Epithelial cell of proximal tubule (primary cell): ENCODE measurements at regions not wholly inside any gene's neighbourhood (a gene's known extent, or its start where the extent isn't known, plus 50 kb on each side); places are given as distances from the start of the nearest gene placed in this dataset.
"Not testable (repeated sequence)": the region's sequence is repeated elsewhere in the genome, so short reads cannot be mapped to it uniquely, and the experiment has no call there.

ENCODE experiments used
- DNase-seq: peaks from one replicate; pipeline ENCODE4 v3.0.0-alpha.2; 2011; ENCODE audit warnings: low read depth
- H3K4me3 ChIP-seq: 2 replicates; pipeline ENCODE4 v1.5.1; 2011; ENCODE audit warnings: low read depth, mild to moderate bottlenecking, low read length
- TF ChIP-seq, protein P1 (sequence below): conservative IDR thresholded peaks from 2 replicates; pipeline ENCODE4 v1.5.1; 2012; ENCODE audit warnings: low read depth, mild to moderate bottlenecking, low read length

DNA sequence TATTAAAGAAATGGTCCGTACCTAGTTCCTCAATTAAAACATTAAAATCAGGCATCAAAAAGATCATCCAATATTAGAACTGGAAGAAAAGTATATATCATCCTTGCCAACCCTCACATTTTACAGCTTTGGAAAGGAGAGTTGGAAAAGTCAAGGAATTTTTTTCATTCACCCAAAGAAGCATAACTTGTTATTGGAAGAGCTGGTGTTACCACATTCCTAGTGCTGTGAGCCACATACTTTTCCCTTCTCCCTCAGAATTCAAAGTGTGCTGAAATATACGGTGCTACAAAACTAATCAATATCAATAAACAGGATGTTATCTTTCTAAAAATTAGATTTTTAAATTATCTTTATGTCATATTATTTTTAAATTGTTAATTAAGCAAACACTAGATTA lies 202.1 kb upstream of the FAT3 start:
- no peak overlapping the region for H3K4me3 ChIP-seq

GRCh38 chr11:92018332-92018731 lies 206.3 kb upstream of the FAT3 start:
- H3K4me3 ChIP-seq: no peak overlapping the region
- TF ChIP-seq, protein P1, sequence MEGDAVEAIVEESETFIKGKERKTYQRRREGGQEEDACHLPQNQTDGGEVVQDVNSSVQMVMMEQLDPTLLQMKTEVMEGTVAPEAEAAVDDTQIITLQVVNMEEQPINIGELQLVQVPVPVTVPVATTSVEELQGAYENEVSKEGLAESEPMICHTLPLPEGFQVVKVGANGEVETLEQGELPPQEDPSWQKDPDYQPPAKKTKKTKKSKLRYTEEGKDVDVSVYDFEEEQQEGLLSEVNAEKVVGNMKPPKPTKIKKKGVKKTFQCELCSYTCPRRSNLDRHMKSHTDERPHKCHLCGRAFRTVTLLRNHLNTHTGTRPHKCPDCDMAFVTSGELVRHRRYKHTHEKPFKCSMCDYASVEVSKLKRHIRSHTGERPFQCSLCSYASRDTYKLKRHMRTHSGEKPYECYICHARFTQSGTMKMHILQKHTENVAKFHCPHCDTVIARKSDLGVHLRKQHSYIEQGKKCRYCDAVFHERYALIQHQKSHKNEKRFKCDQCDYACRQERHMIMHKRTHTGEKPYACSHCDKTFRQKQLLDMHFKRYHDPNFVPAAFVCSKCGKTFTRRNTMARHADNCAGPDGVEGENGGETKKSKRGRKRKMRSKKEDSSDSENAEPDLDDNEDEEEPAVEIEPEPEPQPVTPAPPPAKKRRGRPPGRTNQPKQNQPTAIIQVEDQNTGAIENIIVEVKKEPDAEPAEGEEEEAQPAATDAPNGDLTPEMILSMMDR: no peak
- DNase-seq: no peak

More for the DNA sequence above, 202.1 kb upstream of the FAT3 start:
- DNase-seq: no peak
- TF ChIP-seq, protein P1: no peak

DNA sequence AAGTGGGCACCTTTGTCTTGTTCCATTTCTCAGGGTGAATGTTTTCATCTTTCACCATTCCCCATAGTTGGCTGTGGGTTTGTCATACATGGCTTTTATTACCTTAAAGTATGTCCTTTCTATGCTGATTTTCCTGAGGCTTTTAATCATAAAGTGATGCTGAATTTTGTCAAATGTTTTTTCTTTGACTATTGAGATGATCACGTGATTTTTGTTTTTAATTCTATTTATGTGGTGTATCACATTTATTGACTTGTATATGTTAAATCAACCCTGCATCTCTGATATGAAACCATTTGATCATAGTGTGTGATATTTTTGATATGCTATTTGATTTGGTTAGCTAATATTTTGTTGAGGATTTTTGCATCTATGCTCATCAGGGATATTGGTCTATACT lies 216.4 kb upstream of the FAT3 start:
- no peak for DNase-seq
- TF ChIP-seq, protein P1: no peak
- no peak overlapping the region for H3K4me3 ChIP-seq

DNA sequence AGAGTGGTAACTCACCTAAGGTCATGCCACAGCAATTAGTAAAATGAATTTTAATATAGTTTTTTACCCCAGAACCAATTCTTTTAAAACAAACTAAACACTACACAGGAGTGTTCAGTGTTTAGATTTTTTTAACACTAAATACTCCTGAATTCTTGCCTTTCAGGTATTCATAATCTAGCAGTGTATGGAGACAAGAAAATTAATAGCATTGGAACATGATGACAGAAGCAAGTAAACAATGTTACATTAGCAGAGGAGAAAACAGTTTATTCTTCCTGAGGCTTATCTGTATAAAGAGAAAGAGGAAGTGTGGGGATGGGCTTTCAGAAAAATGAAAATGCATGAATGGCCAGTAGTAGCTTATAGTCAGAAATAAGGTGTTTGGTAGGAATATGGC lies 222.1 kb upstream of the FAT3 start:
- TF ChIP-seq, protein P1: no peak
- no peak for DNase-seq
- no peak overlapping the region for H3K4me3 ChIP-seq

DNA sequence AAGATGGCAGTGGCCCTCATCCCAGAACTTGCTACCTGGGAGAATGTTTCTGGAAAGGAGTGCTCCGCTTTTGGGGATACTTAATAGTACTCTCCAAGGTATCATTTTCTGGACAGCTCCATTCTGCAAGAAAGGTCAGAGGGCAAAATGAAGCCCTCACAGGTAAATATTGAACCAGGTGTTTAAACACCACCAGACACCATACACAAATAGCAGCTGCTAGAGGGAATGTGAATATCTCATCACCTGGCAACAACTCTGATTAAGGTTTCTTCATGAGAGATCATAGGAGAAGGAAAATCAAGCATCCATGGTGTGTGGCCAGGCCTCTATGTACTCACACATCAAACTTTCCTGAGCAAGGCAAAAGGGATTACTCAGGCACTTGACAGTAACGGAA lies 226.1 kb upstream of the FAT3 start:
- H3K4me3 ChIP-seq: no peak overlapping the region
- TF ChIP-seq, protein P1: no peak
- no peak for DNase-seq

- H3K4me3 ChIP-seq: no peak overlapping the region
- TF ChIP-seq, protein P1: no peak
- no peak for DNase-seq
Observed at GRCh38 chr11:91997226-91997625, 227.4 kb upstream of the FAT3 start.

- TF ChIP-seq, protein P1: no peak
- H3K4me3 ChIP-seq: no peak overlapping the region
- DNase-seq: no peak
Observed at GRCh38 chr11:91996526-91996925, 228.1 kb upstream of the FAT3 start.

GRCh38 chr11:91988443-91988842 lies 236.2 kb upstream of the FAT3 start:
- DNase-seq, H3K4me3 ChIP-seq: not testable (repeated sequence)
